K562 (cell line): ENCODE measurements at regions not wholly inside any gene's neighbourhood (a gene's known extent, or its start where the extent isn't known, plus 50 kb on each side); places are given as distances from the start of the nearest gene placed in this dataset.

ENCODE experiments used
- ATAC-seq: fragments of 200-7000 bp; cut with Tn5 transposase; 3 replicates; pipeline ENCODE4 v1.9.1; 2020; ENCODE audit warnings: moderate library complexity
- BruUV-seq: library from RNA; stranded (reverse); fragments of 400-500 nt; replicated peaks from 2 replicates; lab custom pipeline; 2021; lab: Mats Ljungman, UMichigan
- CTCF ChIA-PET: fragments of 300-600 bp; formaldehyde crosslinking; extraction: SDS; loops from one replicate; lab custom pipeline; 2021; ENCODE audit warnings: low intra/inter-chr PET ratio; lab: Yijun Ruan, JAX
- POLR2A ChIA-PET: fragments of 300-600, 350-650 bp; sonication (Branson Sonifier 250); formaldehyde crosslinking; extraction: SDS; loops from one replicate; lab custom pipeline; 2021; ENCODE audit warnings: antibody characterized with exemption, inconsistent platforms; lab: Yijun Ruan, JAX
- DNase-seq, 4 experiments: peaks; one replicate each; pipeline versions ENCODE4 v3.0.0 to v3.0.0-alpha.2; 2011 to 2018; ENCODE audit warnings: low spot score in 3 of 4, mixed read lengths in 3 of 4; ENCODE audit errors: extremely low read depth in 1 of 4
- FAIRE-seq: peaks from 2 replicates; lab custom pipeline; 2011; peaks lifted over from hg19 to GRCh38; lab: Jason Lieb, UNC
- H2AFZ ChIP-seq: 2 replicates; pipeline ENCODE4 v1.6.0; 2011; ENCODE audit warnings: low read depth, low read length, control low read depth, inconsistent platforms
- H3K27ac ChIP-seq: fragments of 200-600 bp; 3 replicates; pipeline ENCODE4 v1.8.0; 2011; ENCODE audit warnings: low read depth, mild to moderate bottlenecking, control low read depth, inconsistent platforms, low read length, moderate library complexity, mixed read lengths; ENCODE audit errors: extremely low read depth
- H3K27me3 ChIP-seq, 2 experiments: fragments of 300-600 bp in 1 of 2; 2 replicates in 1 of 2; 3 replicates in 1 of 2; pipeline versions ENCODE4 v1.6.0 to v1.8.0; 2011; ENCODE audit warnings: inconsistent platforms in 2 of 2, low read length in 2 of 2, mild to moderate bottlenecking in 1 of 2, mixed read lengths in 1 of 2, moderate library complexity in 1 of 2; ENCODE audit not compliant: control insufficient read depth in 2 of 2, insufficient read depth in 2 of 2
- H3K36me3 ChIP-seq: fragments of 300-600 bp; 3 replicates; pipeline ENCODE4 v1.8.0; 2011; ENCODE audit warnings: mild to moderate bottlenecking, low read length, inconsistent platforms; ENCODE audit not compliant: control insufficient read depth, insufficient read depth
- H3K4me1 ChIP-seq, 2 experiments: fragments of 200-600 bp in 1 of 2; replicated peaks in 1 of 2; 2 replicates in 1 of 2; 3 replicates in 1 of 2; pipeline versions ENCODE4 v1.5.1 to v1.8.0; 2011; ENCODE audit warnings: inconsistent platforms in 2 of 2, low read length in 2 of 2, mild to moderate bottlenecking in 1 of 2, mixed read lengths in 1 of 2, moderate library complexity in 1 of 2; ENCODE audit not compliant: control insufficient read depth in 2 of 2, insufficient read depth in 2 of 2
- H3K4me2 ChIP-seq: 2 replicates; pipeline ENCODE4 v1.6.1; 2011; ENCODE audit warnings: low read length, control low read depth, inconsistent platforms, mixed read lengths; ENCODE audit not compliant: insufficient read depth
- H3K4me3 ChIP-seq: fragments of 200-600 bp; sonication (generic), shearing (Covaris generic); 2 replicates; pipeline ENCODE4 v1.5.1; 2016; ENCODE audit warnings: control low read depth, inconsistent platforms
- H3K79me2 ChIP-seq: fragments of 200-600 bp; 3 replicates; pipeline ENCODE4 v1.8.0; 2011; ENCODE audit warnings: low read length, inconsistent platforms; ENCODE audit not compliant: control insufficient read depth, insufficient read depth
- H3K9ac ChIP-seq, 2 experiments: 2 replicates each; pipeline versions ENCODE4 v1.6.0 to v1.6.1; 2011; ENCODE audit warnings: low read depth in 2 of 2, low read length in 2 of 2, control low read depth in 1 of 2, inconsistent platforms in 1 of 2, mild to moderate bottlenecking in 1 of 2, mixed read lengths in 1 of 2; ENCODE audit not compliant: insufficient read depth in 1 of 2
- H3K9me1 ChIP-seq: one replicate; pipeline ENCODE4 v1.6.0; 2011; ENCODE audit warnings: inconsistent platforms, mild to moderate bottlenecking, low read length, moderate library complexity; ENCODE audit not compliant: control insufficient read depth, insufficient read depth
- H3K9me3 ChIP-seq: replicated peaks from 2 replicates; pipeline ENCODE4 v1.5.1; 2011; ENCODE audit warnings: low read depth, low read length, inconsistent platforms; ENCODE audit not compliant: control insufficient read depth, insufficient read depth
- H4K20me1 ChIP-seq: replicated peaks from 2 replicates; pipeline ENCODE4 v1.6.1; 2011; ENCODE audit warnings: low read length, inconsistent platforms, mixed read lengths; ENCODE audit not compliant: control insufficient read depth, insufficient read depth
- BMI1 ChIP-seq: fragments of 150-350 bp; IDR thresholded peaks from 2 replicates; pipeline ENCODE4 v1.6.1; 2014; ENCODE audit warnings: low read length
- CEBPG ChIP-seq, 3 experiments: fragments of 200-800 bp in 1 of 3; sonication (Bioruptor generic) in 1 of 3; sonication (generic) in 1 of 3; formaldehyde crosslinking in 1 of 3; IDR thresholded peaks in 2 of 3; conservative IDR thresholded peaks in 1 of 3; 2 replicates each; pipeline versions ENCODE4 v1.6.1 to v1.8.0; 2016 to 2022; ENCODE audit warnings: missing compliant biosample characterization in 2 of 3, missing genetic modification characterization in 2 of 3, mild to moderate bottlenecking in 1 of 3, missing genetic modification reagents in 1 of 3
- CREB3L1 ChIP-seq: fragments of 450-650 bp; IDR thresholded peaks from 2 replicates; pipeline ENCODE4 v1.6.1; 2014; ENCODE audit warnings: low read depth, mild to moderate bottlenecking, moderate library complexity, borderline replicate concordance
- FIP1L1 ChIP-seq: fragments of 200-400 bp; formaldehyde crosslinking; IDR thresholded peaks from 2 replicates; pipeline ENCODE4 v1.6.1; 2018; ENCODE audit warnings: mild to moderate bottlenecking, low read depth, low read length; ENCODE audit not compliant: poor library complexity, severe bottlenecking
- FOXJ2 ChIP-seq: fragments of 200-800 bp; sonication (Bioruptor generic); IDR thresholded peaks from 2 replicates; pipeline ENCODE4 v1.6.1; 2016; ENCODE audit warnings: missing genetic modification characterization, missing compliant biosample characterization
- GABPB2 ChIP-seq: fragments of 250-450 bp; sonication (Bioruptor Pico); conservative IDR thresholded peaks from 2 replicates; pipeline ENCODE4 v1.5.1; 2021; ENCODE audit warnings: mild to moderate bottlenecking
- GATAD2A ChIP-seq: fragments of 450-650 bp; IDR thresholded peaks from 2 replicates; pipeline ENCODE4 v1.6.1; 2017
- HNRNPLL ChIP-seq: fragments of 200-400 bp; formaldehyde crosslinking; IDR thresholded peaks from 2 replicates; pipeline ENCODE4 v1.6.1; 2017; ENCODE audit warnings: low read length, low read depth, mild to moderate bottlenecking; ENCODE audit not compliant: poor library complexity, severe bottlenecking
- IFI16 ChIP-seq: fragments of 250-450 bp; sonication (Bioruptor Pico); IDR thresholded peaks from 2 replicates; pipeline ENCODE4 v2.1.2; 2022; ENCODE audit warnings: mild to moderate bottlenecking, inconsistent platforms
- MXD1 ChIP-seq: fragments of 250-450 bp; sonication (Bioruptor Pico); IDR thresholded peaks from 2 replicates; pipeline ENCODE4 v1.8.0; 2021; ENCODE audit warnings: borderline replicate concordance, mild to moderate bottlenecking, moderate library complexity; ENCODE audit not compliant: poor library complexity, severe bottlenecking
- TGIF2 ChIP-seq: sonication (generic); formaldehyde crosslinking; IDR thresholded peaks from 2 replicates; pipeline ENCODE4 v1.8.1; 2022; ENCODE audit warnings: mild to moderate bottlenecking, missing genetic modification reagents, moderate library complexity
- XRCC4 ChIP-seq: IDR thresholded peaks from one replicate; pipeline ENCODE4 v1.6.1; 2011; ENCODE audit not compliant: insufficient read depth, insufficient read length; ENCODE audit errors: extremely low read depth
- WGBS: fragments of 100-300 bp; shearing (Covaris generic); methylation state at CpG from one replicate; pipeline ENCODE4 v1.1.6; 2016; ENCODE audit warnings: low coverage, mixed read lengths; ENCODE audit not compliant: insufficient coverage; ENCODE audit errors: missing lambda C conversion rate; 5-methylcytosine and 5-hydroxymethylcytosine counted together
- in situ Hi-C: fragments of 300-500 bp; cut with MboI; formaldehyde crosslinking; loops from 4 replicates; pipeline ENCODE4 v1.15.0; 2018; ENCODE audit warnings: inconsistent platforms, mixed read lengths
- intact Hi-C: fragments of 100-400 bp; cut with micrococcal nuclease; formaldehyde crosslinking; loops from 2 replicates; pipeline ENCODE4 v1.14.2; 2022
- TF ChIP-seq, protein P1 (sequence below): fragments of 150-350 bp; IDR thresholded peaks from 2 replicates; pipeline ENCODE4 v1.6.1; 2014; ENCODE audit warnings: low read depth, mild to moderate bottlenecking, low read length, borderline replicate concordance
- TF ChIP-seq, protein P2 (sequence below): sonication (generic); formaldehyde crosslinking; IDR thresholded peaks from 2 replicates; pipeline ENCODE4 v1.8.1; 2023; ENCODE audit warnings: mild to moderate bottlenecking, missing genetic modification reagents

DNA sequence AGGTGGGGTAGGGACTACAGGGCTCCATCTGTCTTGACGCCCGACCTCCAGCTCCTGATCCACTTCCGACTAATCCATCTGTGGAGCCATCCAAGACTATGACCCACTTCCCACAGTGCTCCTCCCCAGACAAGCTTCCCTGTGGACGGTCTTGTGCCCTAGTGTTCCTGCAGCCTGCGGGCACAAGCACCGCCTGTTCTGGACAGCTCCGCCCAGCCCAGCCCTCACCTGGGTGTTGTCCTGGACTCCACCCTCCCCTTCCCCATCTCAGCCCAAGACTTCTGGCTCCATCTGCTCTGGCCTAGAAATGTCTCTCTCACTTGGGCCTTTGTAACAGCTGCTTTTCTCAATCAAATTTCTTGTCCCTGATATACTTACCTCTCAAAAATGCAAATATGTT, 102.0 kb downstream of the MAFB start:
- WGBS: 2% methylated on average over 7 of the region's 7 CpGs
- Histone ChIP-seq H3K9ac (no peak overlapping the region), H2AFZ (no peak overlapping the region), H3K27ac (no peak overlapping the region), H3K4me3 (no peak overlapping the region), H3K4me1 (no peaks in the 10 kb centered on the region), H3K36me3 (no peaks in the 10 kb centered on the region), H3K27me3 (no peaks in the 10 kb centered on the region; a peak in 1 of 5 replicates), H3K9me1 (no peaks in the 10 kb centered on the region), H3K9me3 (no peaks in the 10 kb centered on the region), H4K20me1 (no peaks in the 10 kb centered on the region), H3K79me2 (no peaks in the 10 kb centered on the region), H3K4me2 (no peak overlapping the region)
- in situ Hi-C loops: no loop called here
- intact Hi-C loops: no loop called here
- CTCF ChIA-PET: no interaction called here
- no peak for ATAC-seq
- BruUV-seq: no TSS peak
- no peak for DNase-seq
- POLR2A ChIA-PET: no interaction called here
- no peak for FAIRE-seq
- TF ChIP-seq MXD1 (CRISPR knock-in tag) (no peak), GABPB2 (CRISPR knock-in tag) (no peak), GATAD2A (no peak), FOXJ2 (no peak), HNRNPLL (no peak), IFI16 (CRISPR knock-in tag) (no peak), BMI1 (no peak), FIP1L1 (no peak), TGIF2 (CRISPR knock-in tag) (no peak), XRCC4 (no peak), CEBPG (CRISPR knock-in tag; IDR thresholded peaks at IDR 0.05) (no peak), CEBPG (tag; conservative IDR thresholded peaks at IDR 0.05 in 1 of 2, IDR thresholded peaks at IDR 0.05 in 1 of 2) (no peak), CREB3L1 (no peak)
- TF ChIP-seq, protein P1, sequence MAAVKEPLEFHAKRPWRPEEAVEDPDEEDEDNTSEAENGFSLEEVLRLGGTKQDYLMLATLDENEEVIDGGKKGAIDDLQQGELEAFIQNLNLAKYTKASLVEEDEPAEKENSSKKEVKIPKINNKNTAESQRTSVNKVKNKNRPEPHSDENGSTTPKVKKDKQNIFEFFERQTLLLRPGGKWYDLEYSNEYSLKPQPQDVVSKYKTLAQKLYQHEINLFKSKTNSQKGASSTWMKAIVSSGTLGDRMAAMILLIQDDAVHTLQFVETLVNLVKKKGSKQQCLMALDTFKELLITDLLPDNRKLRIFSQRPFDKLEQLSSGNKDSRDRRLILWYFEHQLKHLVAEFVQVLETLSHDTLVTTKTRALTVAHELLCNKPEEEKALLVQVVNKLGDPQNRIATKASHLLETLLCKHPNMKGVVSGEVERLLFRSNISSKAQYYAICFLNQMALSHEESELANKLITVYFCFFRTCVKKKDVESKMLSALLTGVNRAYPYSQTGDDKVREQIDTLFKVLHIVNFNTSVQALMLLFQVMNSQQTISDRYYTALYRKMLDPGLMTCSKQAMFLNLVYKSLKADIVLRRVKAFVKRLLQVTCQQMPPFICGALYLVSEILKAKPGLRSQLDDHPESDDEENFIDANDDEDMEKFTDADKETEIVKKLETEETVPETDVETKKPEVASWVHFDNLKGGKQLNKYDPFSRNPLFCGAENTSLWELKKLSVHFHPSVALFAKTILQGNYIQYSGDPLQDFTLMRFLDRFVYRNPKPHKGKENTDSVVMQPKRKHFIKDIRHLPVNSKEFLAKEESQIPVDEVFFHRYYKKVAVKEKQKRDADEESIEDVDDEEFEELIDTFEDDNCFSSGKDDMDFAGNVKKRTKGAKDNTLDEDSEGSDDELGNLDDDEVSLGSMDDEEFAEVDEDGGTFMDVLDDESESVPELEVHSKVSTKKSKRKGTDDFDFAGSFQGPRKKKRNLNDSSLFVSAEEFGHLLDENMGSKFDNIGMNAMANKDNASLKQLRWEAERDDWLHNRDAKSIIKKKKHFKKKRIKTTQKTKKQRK: no peak
- TF ChIP-seq, protein P2, sequence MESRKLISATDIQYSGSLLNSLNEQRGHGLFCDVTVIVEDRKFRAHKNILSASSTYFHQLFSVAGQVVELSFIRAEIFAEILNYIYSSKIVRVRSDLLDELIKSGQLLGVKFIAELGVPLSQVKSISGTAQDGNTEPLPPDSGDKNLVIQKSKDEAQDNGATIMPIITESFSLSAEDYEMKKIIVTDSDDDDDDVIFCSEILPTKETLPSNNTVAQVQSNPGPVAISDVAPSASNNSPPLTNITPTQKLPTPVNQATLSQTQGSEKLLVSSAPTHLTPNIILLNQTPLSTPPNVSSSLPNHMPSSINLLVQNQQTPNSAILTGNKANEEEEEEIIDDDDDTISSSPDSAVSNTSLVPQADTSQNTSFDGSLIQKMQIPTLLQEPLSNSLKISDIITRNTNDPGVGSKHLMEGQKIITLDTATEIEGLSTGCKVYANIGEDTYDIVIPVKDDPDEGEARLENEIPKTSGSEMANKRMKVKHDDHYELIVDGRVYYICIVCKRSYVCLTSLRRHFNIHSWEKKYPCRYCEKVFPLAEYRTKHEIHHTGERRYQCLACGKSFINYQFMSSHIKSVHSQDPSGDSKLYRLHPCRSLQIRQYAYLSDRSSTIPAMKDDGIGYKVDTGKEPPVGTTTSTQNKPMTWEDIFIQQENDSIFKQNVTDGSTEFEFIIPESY: no peak
